ENCODE measurements at regions not wholly inside any gene's neighbourhood (a gene's known extent, or its start where the extent isn't known, plus 50 kb on each side); places are given as distances from the start of the nearest gene placed in this dataset.

DNA sequence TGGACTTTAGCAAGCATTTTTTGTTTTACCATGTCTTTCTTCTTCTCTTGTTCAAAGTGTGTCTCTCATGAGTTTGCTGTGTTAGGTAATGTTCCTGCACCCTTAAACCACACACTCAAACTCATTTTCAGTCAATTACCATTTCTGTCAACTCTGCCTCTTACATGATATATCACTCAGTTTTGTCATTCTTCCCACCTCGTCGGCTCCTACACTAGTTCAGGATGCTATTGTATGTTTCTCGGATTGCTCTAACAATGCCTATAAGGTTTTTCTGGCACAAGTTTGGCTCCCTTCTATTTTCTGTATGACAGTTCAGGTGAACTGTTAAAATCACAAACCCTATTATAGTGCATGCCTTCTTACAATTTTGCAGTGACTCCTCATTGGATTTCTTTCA is 260.8 kb upstream of the NAV3 start:
- TF ChIP-seq SMC3 (IDR thresholded peaks at IDR 0.05; ENCODE audit: low read depth, low read length), result no peak
- TF ChIP-seq, protein P1, sequence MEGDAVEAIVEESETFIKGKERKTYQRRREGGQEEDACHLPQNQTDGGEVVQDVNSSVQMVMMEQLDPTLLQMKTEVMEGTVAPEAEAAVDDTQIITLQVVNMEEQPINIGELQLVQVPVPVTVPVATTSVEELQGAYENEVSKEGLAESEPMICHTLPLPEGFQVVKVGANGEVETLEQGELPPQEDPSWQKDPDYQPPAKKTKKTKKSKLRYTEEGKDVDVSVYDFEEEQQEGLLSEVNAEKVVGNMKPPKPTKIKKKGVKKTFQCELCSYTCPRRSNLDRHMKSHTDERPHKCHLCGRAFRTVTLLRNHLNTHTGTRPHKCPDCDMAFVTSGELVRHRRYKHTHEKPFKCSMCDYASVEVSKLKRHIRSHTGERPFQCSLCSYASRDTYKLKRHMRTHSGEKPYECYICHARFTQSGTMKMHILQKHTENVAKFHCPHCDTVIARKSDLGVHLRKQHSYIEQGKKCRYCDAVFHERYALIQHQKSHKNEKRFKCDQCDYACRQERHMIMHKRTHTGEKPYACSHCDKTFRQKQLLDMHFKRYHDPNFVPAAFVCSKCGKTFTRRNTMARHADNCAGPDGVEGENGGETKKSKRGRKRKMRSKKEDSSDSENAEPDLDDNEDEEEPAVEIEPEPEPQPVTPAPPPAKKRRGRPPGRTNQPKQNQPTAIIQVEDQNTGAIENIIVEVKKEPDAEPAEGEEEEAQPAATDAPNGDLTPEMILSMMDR (conservative IDR thresholded peaks at IDR 0.05; ENCODE audit: low read depth, low read length), result no peak
- TF ChIP-seq, protein P2, sequence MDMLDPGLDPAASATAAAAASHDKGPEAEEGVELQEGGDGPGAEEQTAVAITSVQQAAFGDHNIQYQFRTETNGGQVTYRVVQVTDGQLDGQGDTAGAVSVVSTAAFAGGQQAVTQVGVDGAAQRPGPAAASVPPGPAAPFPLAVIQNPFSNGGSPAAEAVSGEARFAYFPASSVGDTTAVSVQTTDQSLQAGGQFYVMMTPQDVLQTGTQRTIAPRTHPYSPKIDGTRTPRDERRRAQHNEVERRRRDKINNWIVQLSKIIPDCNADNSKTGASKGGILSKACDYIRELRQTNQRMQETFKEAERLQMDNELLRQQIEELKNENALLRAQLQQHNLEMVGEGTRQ (IDR thresholded peaks at IDR 0.05; ENCODE audit: low read depth, low read length), result no peak

All from IMR-90 (cell line).